ENCODE measurements at regions not wholly inside any gene's neighbourhood (a gene's known extent, or its start where the extent isn't known, plus 50 kb on each side); places are given as distances from the start of the nearest gene placed in this dataset.

DNA sequence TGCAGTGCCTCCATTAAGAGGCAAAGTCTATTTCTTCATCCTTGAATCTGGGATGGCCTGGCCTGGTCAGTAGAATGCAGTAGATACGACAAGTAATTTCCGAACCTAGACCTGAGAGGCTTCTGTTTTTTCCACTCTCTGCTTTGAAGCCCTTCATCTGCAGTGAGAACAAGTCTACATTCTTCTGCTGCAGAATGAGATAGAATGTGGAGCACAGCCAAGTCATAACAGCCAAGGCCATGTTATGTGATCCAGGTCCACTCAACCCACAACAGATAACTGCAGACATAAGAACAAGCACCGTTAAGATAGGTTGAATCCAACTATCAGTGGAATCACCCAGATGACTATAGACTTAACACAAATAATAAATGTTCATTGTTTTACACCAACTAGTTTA, 1297.7 kb downstream of the C4orf33 start:
- no peak for DNase-seq

DNA sequence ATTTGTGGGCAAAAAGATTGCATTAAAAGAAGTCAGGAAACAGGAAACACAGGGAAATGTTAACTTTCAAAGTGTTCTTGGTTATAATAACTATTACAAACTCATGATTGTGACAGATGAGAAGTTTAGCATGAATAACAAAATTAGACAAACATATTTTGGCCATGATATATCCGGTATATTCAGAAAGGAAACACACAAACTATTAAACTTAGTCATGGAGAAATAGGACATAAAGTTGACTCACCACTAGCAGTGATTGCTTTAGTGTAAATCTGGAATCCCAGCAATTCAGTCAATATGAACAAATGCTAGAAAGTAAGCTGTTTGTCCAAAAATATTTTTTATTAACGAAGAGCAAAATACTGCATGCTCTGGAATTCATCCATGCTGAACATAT, 1299.9 kb downstream of the C4orf33 start:
- DNase-seq: no peak

DNA sequence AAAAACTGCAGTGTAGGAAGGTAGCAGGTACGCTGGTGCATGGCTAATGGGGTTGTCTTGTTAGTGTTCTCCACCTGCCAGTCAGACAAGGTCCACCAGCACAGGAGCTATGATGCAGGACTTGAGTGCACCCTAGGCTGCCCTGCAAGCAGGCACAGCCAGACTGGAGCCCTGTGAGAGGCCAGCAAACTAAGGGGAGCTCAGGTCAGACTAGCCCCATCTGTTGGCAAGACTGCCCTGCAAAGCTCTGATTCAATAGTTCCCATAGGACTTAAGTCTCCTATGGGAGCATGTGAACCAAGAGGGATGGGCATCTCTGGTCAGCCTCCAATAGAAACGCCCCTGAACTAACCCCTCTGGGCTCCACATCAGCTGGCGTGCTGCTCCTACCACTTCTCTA, 1307.3 kb downstream of the C4orf33 start:
- DNase-seq: no peak

DNA sequence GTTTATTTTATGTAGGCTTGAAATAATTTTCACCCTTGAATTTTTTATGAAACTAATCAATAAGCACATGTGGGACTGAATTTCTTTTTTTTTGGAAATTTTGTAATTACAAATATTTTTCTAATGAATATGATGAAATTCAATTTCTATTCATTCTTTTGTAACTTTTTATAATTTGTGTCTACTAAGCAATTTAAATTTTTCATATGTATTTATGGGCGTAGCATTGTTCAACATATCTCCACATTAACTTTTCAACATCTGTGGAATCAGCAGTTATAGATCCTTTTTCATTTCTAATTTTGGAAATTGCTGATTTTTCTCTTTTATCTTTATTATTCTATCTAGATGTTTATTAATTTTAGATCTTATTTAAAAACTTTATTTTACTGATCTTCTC, 1320.3 kb downstream of the C4orf33 start:
- no peak for DNase-seq

DNA sequence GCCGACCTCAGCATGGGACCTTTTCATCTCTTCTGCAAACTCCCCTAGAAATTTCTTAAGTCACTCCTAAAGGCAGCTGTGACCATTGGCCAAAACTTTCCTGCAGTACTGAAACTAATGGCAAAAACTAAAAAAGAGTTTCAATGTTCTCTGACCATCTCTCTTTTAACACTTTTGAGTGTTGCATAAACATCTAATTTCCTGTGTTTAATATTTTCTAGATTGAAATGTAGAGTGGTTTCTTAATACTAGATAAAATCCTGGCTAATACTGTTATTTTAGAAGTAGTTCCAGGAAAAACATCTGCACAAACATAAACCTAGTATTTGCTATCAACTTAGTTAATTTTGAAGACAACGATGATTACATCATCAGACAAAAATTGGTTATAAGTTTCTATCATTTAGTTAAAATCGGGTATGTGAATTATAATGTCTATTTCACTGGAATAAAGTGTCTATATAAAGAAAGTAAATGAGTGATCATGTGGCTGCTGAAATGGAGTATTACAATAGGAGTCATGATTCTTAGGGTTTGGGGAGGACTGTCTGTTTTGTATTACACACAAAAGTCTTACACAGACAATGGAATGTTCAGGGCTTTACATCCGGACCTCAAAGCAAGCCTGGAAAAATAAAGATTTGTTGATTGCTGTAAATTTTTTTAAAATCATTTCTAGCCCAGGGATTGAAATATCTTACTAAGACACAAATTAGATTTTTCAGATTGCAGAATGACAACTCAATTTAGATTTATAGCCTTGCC, 1323.4 kb downstream of the C4orf33 start:
- DNase-seq: no peak

DNA sequence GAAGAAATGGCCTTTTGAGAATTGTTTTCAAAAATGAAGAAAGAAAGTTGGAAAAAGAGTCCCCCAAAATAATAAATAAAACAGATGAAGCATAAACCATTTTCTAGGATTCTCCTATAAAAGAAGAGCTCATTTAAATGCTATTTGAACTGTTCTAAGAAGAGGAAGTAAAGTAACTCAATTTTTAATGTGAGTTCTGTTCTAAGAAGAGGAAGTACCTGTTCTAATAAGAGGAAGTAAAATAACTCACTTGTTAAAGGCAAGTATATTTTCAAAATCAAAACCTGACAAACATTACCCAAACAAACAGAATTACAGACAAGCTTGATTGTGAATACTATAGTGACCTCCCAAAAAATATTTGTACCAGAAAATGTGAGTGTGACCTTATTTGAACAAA, 1326.3 kb downstream of the C4orf33 start:
- no peak for DNase-seq

DNA sequence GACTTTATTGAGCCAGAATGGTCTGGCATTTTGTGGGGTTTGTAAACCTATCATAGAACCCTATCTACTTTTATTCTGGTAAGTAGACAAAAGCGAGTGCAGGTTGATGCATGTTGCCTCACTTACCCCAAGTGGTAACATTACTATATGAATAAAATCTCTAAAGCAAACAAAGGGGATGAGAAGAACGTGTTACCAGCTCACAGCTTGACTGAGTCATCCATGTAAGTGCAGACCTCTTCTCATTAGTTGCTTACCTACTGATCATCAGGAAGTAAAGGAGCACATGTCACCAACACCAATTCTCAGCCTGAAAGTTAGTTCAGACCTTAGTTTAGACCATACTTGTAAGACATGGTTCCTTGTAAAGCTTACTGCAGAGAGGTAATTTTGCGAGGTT, 1328.3 kb downstream of the C4orf33 start:
- DNase-seq: no peak

DNA sequence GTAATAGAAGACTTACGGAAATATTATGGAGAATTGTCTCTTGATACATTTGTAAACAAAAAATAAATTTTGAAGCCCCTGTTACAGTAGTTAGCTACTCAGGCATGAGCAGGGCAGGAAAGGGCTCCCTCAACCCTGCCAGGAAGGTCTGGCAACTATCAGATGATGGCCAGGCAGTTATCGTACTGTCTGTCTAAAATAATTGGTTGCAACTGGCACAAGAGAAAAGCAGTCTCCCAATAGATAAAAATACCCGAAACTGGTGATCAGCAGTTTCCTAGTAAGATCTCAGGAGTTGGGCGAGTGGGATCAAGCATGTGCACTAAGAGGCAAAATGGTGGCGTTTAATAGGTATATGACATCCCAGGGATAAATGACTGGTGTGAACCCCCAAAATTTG, 1336.3 kb downstream of the C4orf33 start:
- DNase-seq: no peak

DNA sequence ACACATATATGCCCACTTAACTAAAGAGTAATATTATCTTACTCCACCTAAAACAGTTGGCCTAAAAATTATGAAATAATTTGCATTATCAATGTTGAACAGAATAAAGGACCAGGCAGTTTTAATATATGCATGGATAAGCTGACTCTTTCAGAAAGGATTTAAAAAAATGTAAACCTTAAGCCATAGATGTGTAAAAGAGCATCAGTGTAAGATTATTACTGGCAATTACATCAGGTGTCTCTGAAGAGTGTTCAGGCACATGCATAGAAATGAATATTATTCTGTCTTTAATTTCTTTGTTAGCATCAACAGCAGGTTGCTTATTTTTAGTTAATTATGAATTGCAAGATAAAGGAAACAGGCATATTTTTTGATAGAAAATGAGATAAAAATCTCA, 1353.8 kb downstream of the C4orf33 start:
- no peak for DNase-seq

DNA sequence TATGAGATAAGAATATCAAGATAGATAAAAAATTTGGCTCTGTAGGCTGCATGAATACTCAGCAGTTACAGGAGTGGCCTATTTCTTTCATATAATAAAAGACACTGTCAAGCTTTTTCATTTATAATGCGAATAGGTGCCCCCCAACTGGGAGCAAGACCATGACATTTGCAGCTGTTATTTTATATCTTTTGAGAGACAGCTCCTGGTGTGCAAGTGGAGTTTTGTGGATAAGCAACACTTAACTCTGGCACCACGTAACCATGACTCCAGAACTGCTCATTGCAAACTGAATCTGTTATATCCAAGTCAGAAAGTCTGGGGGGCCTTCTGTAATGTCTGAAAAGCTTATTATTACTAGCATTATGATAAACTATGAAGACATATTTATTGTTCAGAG, 1372.4 kb downstream of the C4orf33 start:
- no peak for DNase-seq

DNA sequence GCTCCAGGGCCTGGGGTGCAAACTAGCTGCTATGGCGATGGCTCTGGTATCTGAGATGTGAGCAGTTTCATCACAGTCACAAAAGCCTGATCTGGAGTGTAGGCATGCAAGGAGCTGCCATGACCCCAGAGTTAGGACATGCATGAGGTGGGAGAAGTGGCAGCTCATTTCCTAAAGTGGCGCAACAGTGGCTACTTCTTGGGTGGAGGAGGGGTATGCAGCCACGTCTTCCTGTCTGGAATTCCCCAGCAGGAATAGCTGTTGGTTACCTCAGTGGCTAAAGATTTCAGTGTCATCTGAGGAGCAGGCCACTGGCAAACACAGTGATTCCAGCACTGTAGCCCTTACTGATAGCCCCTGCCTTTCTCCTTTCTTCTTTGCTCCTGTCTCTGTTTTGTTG, 1382.5 kb downstream of the C4orf33 start:
- DNase-seq: no peak

DNA sequence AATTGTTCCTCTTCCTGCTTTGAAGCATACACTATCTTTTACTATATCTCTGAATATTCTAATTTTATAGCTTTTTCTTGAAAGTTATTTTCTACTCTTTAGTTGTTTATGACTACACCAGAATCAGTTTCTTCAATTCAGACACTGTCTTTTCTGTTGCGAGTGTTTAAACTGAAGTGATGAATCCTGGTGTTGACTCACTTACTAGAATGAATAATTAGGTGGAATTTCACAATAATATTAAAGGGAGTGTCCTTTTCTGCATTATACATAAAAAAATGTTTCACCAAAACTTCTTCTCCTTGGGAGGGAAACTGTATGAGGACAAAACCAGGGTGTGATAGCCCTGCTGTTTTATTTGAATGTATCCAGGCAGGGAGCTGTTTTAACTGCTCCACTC, 1383.1 kb downstream of the C4orf33 start:
- no peak for DNase-seq

DNA sequence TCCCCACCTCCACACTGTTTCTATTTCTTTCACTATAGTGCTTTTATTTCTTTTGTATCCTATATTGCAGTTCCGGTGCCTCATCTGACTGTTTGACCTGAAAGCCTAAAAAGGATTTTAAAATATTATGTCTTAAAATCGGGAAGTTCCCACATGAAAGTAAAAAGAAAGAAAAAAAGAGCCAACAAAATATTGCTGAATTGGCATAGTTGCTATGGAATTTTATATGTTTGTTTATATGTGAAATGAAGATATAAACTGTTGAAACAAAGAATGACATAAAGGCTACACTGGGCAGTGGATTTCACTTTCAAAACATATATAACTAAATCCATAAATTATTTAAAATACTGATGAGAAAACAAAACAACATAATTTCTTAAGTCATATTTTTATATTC, 1383.7 kb downstream of the C4orf33 start:
- no peak for DNase-seq

DNA sequence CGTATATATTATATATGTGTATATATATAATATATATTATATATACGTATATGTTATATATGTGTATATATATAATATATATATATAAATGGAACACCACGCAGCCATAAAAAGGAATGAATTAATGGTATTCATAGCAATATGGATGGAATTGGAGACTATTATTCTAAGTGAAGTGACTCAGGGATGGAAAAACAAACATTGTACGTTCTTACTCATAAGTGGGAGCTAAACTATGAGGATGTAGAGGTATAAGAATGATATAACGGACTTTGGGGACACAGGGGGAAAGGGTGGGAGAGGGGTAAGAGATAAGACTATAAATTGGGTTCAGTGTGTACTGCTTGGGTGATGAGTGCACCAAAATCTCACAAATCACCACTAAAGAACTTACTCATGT, 1388.9 kb downstream of the C4orf33 start:
- DNase-seq: no peak

DNA sequence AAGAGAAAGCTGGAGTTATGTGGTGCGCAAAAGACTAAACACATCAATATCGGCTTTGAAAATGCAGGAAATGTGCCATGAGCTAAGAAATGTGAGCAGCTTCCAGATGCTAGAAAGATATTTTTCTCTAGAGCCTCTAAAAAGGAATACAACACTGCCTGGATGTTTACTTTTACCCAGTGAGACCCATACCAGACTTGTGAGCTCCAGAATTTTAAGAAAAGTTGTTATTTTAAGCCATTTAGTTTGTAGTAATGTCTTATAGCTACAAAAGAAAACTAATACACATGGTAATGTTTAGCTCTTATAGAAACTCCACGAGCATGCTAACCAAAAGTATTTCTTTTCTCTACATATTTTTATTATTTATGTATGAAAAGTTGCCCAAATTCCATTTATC, 1389.4 kb downstream of the C4orf33 start:
- DNase-seq: no peak

DNA sequence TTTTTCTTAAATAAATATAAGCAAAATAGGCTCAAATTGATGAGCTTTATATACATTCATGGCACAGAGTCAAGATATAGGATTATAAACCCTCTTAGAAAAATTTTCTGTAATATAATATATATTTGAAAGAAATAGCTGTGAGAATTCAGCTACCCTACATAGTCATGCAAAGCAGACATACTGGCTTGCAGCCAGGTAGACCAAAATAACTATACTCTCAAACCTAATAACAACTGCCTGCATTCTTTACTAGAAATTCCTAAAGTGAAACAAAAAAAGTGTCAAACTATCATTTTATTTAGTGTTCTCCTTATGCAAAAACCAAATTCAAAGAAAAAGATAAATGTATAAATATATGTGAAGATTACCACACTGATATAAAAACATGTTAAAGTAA, 1390.2 kb downstream of the C4orf33 start:
- DNase-seq: no peak

DNA sequence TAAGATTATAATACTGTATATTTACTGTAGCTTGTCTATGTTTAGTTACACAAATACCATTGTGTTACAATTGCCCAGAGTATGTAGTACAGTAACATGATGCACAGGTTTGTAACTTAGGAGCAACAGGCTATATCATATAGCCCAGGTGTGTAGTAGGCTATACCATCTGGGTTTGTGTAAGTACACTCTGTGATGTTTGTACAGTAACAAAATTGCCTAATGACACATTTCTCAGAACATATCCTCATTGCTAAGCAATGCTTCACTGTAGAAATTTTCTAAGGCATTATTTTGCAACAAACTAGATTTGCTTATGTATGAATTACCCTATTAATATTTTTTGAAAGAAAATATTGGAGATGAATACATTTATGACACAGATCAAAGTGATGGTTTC, 1390.9 kb downstream of the C4orf33 start:
- no peak for DNase-seq

DNA sequence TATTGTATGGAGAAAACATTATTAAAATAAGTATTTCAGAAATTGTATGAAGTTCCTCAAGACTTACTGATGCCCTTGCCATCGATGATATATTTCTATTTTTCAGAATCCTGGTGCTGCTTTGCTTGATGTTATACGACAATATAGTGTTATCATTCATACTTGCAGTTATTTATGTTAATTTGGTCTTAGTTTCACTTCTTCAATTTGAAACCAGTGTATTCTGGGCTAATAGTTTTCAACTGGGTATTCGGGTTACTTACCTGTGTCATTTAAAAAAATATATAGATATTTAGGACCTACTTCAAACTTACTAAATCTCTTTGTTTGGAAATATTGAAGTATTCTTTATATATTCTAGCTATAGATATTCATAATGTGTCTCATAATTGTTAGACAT, 1414.7 kb downstream of the C4orf33 start:
- no peak for DNase-seq

DNA sequence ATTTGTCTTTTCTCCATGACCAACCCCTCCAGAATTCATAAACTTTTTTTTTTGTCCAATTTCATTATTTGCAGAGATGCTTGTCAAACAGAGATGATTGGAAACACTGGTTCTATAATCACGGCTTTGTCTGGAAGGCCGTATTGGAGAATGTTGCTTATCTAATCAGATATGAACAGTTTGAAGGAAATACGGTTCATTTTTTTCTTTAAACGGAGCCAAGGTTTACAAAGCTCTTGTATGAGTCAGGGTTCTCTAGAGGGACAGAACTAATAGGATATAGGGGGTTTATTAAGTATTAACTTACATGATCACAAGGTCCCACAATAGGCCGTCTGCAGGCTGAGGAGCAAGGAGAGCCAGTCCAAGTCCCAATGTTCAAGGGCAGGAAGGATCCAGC, 1415.8 kb downstream of the C4orf33 start:
- no peak for DNase-seq

DNA sequence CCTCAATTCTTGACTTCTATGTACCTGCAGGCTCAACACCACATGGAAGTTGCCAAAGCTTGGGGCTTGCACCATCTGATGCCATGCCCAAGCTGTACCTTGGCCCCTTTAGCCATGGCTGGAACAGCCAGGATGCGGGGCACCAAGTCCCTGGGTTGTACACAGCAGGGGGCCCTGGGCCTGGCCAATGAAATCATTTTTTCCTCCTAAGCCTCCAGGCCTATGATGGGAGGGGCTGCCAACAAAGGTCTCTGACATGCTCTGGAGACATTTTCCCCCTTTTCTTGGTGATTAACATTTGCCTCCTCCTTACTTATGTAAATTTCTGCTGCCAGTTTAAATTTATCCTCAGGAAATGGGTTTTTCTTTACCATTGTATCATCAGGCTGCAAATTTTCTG, 1428.1 kb downstream of the C4orf33 start:
- no peak for DNase-seq

DNA sequence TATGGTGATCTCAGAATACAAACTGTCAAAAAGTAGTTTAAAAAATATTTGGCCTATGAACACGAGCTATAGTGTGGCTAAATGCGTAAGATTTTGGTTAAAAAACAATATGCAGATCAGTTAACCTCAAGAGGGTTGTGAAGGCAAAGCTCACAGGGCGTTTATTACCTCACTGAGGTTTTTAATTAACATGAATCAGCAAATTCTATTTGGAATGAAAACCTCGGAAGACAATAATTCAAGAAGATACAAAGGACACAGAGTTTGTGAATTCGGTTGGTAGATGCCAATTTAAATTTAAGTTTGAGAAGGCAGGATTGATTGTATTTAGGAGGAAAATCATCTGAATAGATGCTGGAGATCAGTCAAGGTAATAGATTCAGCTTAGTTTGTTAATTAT, 1434.6 kb downstream of the C4orf33 start:
- DNase-seq: no peak

DNA sequence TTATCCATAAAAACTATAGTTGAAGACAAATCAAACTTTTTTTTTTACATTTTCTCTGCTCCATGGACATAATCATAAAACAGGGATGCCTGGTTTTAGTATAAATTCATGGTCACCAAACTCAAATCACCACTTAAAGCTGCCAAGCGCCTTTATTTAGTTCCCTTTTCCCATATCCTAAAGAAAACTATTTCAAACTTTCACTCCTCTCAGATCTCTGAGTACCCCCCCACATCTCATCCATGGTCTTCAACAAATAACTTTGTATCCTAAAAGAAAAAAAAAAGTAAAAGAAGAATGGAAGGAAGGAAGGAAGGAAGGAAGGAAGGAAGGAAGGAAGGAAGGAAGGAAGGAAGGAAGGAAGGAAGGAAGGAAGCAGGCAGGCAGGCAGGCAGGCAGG, 1438.7 kb downstream of the C4orf33 start:
- no peak for DNase-seq

DNA sequence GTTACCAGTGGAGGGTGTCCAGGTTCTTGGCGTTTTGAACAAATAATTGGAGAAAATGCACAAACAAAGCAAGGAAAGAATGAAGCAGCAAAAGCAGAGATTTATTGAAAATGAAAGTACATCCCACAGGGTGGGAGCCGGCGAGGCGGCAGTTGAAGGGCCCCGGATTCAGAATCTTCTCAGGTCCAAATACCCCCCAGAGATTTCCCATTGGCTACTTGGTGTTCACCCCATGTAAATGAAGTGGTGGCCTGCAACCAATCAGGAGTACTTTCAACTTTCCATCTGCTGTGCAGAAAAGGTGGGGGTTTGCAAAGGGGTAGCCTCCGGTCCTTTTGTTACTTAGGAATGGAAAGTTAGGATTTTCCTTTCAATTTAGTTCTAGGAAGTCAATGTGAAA, 1447.0 kb downstream of the C4orf33 start:
- no peak for DNase-seq

DNA sequence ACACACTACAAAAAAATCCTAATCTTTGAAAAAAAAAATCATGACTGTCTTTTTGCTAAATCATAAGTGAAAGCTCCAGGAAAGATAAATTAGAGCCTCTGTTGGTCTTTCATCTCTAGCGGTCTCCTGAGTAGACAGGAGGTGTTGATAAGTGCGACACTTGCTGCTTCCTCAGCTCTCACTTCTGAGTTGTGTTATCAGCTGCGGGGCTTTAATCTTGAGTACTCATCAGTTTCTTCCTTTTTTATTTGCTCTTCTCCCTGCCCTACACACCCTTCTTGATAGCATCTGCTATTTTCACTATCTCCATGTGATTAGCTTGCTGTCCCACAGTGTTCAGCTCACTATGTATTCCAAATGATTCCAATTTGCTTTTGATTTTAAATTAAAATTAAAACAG, 1449.2 kb downstream of the C4orf33 start:
- DNase-seq: no peak

DNA sequence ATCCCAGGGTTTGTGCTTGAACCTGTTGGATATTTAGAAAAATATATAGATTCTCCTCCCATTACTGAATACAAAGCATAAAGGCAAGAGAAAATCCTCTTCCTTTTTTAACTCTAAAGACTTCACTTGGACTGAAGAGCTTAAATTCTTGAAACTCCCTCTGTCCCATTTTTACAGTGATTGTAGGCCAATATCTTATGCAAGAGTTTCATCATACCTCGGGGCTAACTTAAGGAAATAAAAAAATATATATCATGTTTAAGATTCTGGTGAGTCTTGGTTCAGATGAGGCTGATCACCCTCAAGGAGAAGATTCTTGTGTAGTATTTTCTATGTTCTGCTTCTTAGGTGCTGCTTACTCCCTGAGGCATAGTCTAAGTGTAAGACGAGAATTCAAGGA, 1449.6 kb downstream of the C4orf33 start:
- DNase-seq: no peak

DNA sequence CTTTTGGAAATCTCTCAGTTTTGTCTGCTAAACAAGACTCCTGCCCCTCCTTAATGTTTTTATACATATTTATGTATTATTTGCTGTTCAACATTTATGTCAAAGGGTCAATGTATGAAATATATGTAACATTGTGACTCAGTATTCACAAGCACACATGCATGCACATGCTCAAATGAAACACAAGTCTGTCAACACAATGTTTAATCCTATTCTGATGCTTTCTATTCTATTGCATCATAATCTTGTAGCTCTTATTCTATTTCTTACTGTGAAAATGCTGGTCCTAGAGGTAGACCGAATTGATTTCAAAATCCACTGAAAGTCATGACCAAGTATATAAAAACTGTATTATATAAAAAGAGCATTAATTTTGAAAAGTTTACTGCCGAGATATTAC, 1463.3 kb downstream of the C4orf33 start:
- no peak for DNase-seq
